ENCODE measurements at regions not wholly inside any gene's neighbourhood (a gene's known extent, or its start where the extent isn't known, plus 50 kb on each side); places are given as distances from the start of the nearest gene placed in this dataset.
"Not testable (repeated sequence)": the region's sequence is repeated elsewhere in the genome, so short reads cannot be mapped to it uniquely, and the experiment has no call there.

DNA sequence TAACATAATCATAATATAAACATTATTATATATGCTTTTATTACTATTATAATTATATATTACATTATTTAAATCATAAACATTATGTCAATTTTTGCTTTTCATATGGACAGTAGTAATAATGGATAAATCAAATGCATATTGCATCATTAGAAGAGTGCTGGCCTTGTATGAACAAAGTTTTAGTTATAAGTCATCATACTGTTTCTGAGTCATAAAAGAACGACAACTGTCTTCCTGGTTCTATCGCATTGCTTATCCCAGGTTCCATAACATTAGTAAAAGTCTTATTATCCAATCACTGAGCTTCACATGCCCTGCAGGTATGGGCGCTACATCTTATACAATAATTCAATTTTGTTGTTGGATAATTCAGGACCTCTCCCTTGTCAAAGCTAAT, 225.8 kb downstream of the SPATA31A1 start:
- TF ChIP-seq, protein P1, sequence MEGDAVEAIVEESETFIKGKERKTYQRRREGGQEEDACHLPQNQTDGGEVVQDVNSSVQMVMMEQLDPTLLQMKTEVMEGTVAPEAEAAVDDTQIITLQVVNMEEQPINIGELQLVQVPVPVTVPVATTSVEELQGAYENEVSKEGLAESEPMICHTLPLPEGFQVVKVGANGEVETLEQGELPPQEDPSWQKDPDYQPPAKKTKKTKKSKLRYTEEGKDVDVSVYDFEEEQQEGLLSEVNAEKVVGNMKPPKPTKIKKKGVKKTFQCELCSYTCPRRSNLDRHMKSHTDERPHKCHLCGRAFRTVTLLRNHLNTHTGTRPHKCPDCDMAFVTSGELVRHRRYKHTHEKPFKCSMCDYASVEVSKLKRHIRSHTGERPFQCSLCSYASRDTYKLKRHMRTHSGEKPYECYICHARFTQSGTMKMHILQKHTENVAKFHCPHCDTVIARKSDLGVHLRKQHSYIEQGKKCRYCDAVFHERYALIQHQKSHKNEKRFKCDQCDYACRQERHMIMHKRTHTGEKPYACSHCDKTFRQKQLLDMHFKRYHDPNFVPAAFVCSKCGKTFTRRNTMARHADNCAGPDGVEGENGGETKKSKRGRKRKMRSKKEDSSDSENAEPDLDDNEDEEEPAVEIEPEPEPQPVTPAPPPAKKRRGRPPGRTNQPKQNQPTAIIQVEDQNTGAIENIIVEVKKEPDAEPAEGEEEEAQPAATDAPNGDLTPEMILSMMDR (IDR thresholded peaks at IDR 0.05 in 2 of 3, conservative IDR thresholded peaks at IDR 0.05 in 1 of 3; ENCODE audit: control insufficient read depth in 2 of 3, extremely low read depth in 1 of 3, insufficient read depth in 1 of 3, low read depth in 3 of 3, low read length in 3 of 3): not testable (repeated sequence)
- TF ChIP-seq YY1 (IDR thresholded peaks at IDR 0.05; ENCODE audit: low read depth, low read length): not testable (repeated sequence)

Data from GM12878 (cell line).